GM12878 (cell line): ENCODE measurements at regions not wholly inside any gene's neighbourhood (a gene's known extent, or its start where the extent isn't known, plus 50 kb on each side); places are given as distances from the start of the nearest gene placed in this dataset.
A peak's percentile ranks its signal among the peaks of the same experiment; 100 is the strongest.

ENCODE experiments used
- ATAC-seq: fragments of 200-7000 bp; cut with Tn5 transposase; 3 replicates; pipeline ENCODE4 v1.9.1; 2020; ENCODE audit warnings: mild to moderate bottlenecking, moderate library complexity
- BruUV-seq: library from RNA; stranded (reverse); fragments of 400-500 nt; replicated peaks from 2 replicates; lab custom pipeline; 2021; lab: Mats Ljungman, UMichigan
- CTCF ChIA-PET: fragments of 300-600 bp; sonication (Branson Sonifier 250); formaldehyde crosslinking; extraction: SDS; loops from one replicate; lab custom pipeline; 2021; ENCODE audit warnings: inconsistent platforms; lab: Yijun Ruan, JAX
- POLR2A ChIA-PET: fragments of 350-600 bp; formaldehyde crosslinking; extraction: SDS; loops from one replicate; lab custom pipeline; 2021; ENCODE audit warnings: inconsistent platforms; lab: Charles Lee
- RAD21 ChIA-PET: fragments of 300-600 bp; sonication (Branson Sonifier 250); formaldehyde crosslinking; loops from one replicate; lab custom pipeline; 2023; ENCODE audit warnings: antibody characterized with exemption; ENCODE audit not compliant: unreplicated experiment; lab: Charles Lee
- SMC1A ChIA-PET: fragments of 300-600 bp; sonication (Branson Sonifier 250); formaldehyde crosslinking; loops from one replicate; lab custom pipeline; 2023; ENCODE audit not compliant: unreplicated experiment, uncharacterized antibody; lab: Charles Lee
- DNase-seq: peaks from one replicate; pipeline ENCODE4 v3.0.0-alpha.2; 2011; ENCODE audit warnings: low read depth, low spot score
- FAIRE-seq: peaks from 3 replicates; lab custom pipeline; 2011; peaks lifted over from hg19 to GRCh38; lab: Jason Lieb, UNC
- H2AFZ ChIP-seq: 2 replicates; pipeline ENCODE4 v1.6.0; 2011; ENCODE audit warnings: low read depth, low read length, control low read depth; ENCODE audit not compliant: control insufficient read depth
- H3K27ac ChIP-seq: 2 replicates; pipeline ENCODE4 v1.5.1; 2011; ENCODE audit warnings: control low read depth; ENCODE audit not compliant: control insufficient read depth, insufficient read depth
- H3K27me3 ChIP-seq, 2 experiments: replicated peaks in 1 of 2; 2 replicates each; pipeline versions ENCODE4 v1.6.0 to v1.6.1; 2011; ENCODE audit warnings: low read length in 1 of 2; ENCODE audit not compliant: control insufficient read depth in 2 of 2, insufficient read depth in 2 of 2
- H3K36me3 ChIP-seq, 2 experiments: 2 replicates each; pipeline ENCODE4 v1.5.1; 2011; ENCODE audit warnings: low read length in 1 of 2; ENCODE audit not compliant: control insufficient read depth in 2 of 2, insufficient read depth in 2 of 2
- H3K4me1 ChIP-seq: 2 replicates; pipeline ENCODE4 v1.6.1; 2011; ENCODE audit warnings: mild to moderate bottlenecking, low read length, moderate library complexity, mixed read lengths; ENCODE audit not compliant: control insufficient read depth, insufficient read depth
- H3K4me2 ChIP-seq: 2 replicates; pipeline ENCODE4 v1.6.0; 2011; ENCODE audit warnings: control low read depth; ENCODE audit not compliant: control insufficient read depth, insufficient read depth
- H3K4me3 ChIP-seq: fragments of 200-600 bp; sonication (generic); 2 replicates; pipeline ENCODE4 v1.5.1; 2016
- H3K79me2 ChIP-seq: 2 replicates; pipeline ENCODE4 v1.6.0; 2011; ENCODE audit warnings: low read length; ENCODE audit not compliant: control insufficient read depth, insufficient read depth
- H3K9ac ChIP-seq: 2 replicates; pipeline ENCODE4 v1.8.0; 2011; ENCODE audit warnings: low read length, control low read depth, mixed read lengths; ENCODE audit not compliant: control insufficient read depth, insufficient read depth
- H3K9me3 ChIP-seq: replicated peaks from 3 replicates; pipeline ENCODE4 v1.5.1; 2011; ENCODE audit warnings: mild to moderate bottlenecking, low read length; ENCODE audit not compliant: control insufficient read depth, insufficient read depth
- H4K20me1 ChIP-seq: 2 replicates; pipeline ENCODE4 v1.6.0; 2011; ENCODE audit not compliant: control insufficient read depth, insufficient read depth
- CBFB ChIP-seq: IDR thresholded peaks from 2 replicates; pipeline ENCODE4 v1.6.1; 2016; ENCODE audit warnings: antibody characterized with exemption, low read depth
- CREB1 ChIP-seq: IDR thresholded peaks from 2 replicates; pipeline ENCODE4 v1.6.1; 2012; ENCODE audit warnings: low read depth, mild to moderate bottlenecking, inconsistent platforms
- E2F4 ChIP-seq: IDR thresholded peaks from 2 replicates; pipeline ENCODE4 v1.6.1; 2012; ENCODE audit warnings: low read depth, low read length, improper control_type of control experiment
- ETV6 ChIP-seq, 2 experiments: fragments of 450-650 bp in 1 of 2; IDR thresholded peaks in 1 of 2; conservative IDR thresholded peaks in 1 of 2; 2 replicates each; pipeline ENCODE4 v1.6.1; 2014; ENCODE audit warnings: antibody characterized with exemption in 1 of 2, borderline replicate concordance in 1 of 2, low read depth in 1 of 2, mild to moderate bottlenecking in 1 of 2, moderate library complexity in 1 of 2
- GABPA ChIP-seq: IDR thresholded peaks from 2 replicates; pipeline ENCODE4 v1.6.1; 2014; ENCODE audit warnings: antibody characterized with exemption, low read depth, mild to moderate bottlenecking, inconsistent platforms
- GATAD2B ChIP-seq: fragments of 450-650 bp; conservative IDR thresholded peaks from 2 replicates; pipeline ENCODE4 v1.6.1; 2017; ENCODE audit warnings: low read depth, mild to moderate bottlenecking, moderate library complexity
- IKZF2 ChIP-seq, 2 experiments: fragments of 450-650 bp; IDR thresholded peaks; 2 replicates each; pipeline ENCODE4 v1.6.1; 2017; ENCODE audit warnings: mild to moderate bottlenecking in 2 of 2, moderate library complexity in 2 of 2
- LARP7 ChIP-seq: fragments of 450-650 bp; IDR thresholded peaks from 2 replicates; pipeline ENCODE4 v1.6.1; 2017; ENCODE audit warnings: mild to moderate bottlenecking
- STAT3 ChIP-seq: IDR thresholded peaks from 2 replicates; pipeline ENCODE4 v1.6.1; 2011; ENCODE audit warnings: low read depth, low read length, improper control_type of control experiment
- USF1 ChIP-seq: IDR thresholded peaks from 2 replicates; pipeline ENCODE4 v1.6.1; 2011; ENCODE audit warnings: borderline replicate concordance, low read depth, mild to moderate bottlenecking, moderate library complexity, mixed read lengths, low read length; ENCODE audit not compliant: insufficient read depth; ENCODE audit errors: extremely low read length
- ZNF622 ChIP-seq: fragments of 450-650 bp; IDR thresholded peaks from 2 replicates; pipeline ENCODE4 v1.6.1; 2017; ENCODE audit warnings: mild to moderate bottlenecking, inconsistent platforms
- WGBS: methylation state at CpG from one replicate; pipeline ENCODE4 v1.1.6; 2016; ENCODE audit warnings: low lambda C conversion rate; ENCODE audit not compliant: insufficient replicate concordance, insufficient coverage; ENCODE audit errors: missing lambda C conversion rate; 5-methylcytosine and 5-hydroxymethylcytosine counted together
- in situ Hi-C: fragments of 300-500 bp; cut with MboI; formaldehyde crosslinking; loops from 9 replicates; pipeline ENCODE4 v1.14.3; 2018; ENCODE audit warnings: mixed read lengths
- intact Hi-C: fragments of 100-400 bp; cut with micrococcal nuclease; formaldehyde crosslinking; loops from one replicate; pipeline ENCODE4 v1.14.2; 2022; ENCODE audit not compliant: unreplicated experiment

GRCh38 chr9:82552784-82553183 lies 510.2 kb downstream of the RASEF start:
- Histone ChIP-seq H3K4me1 (no peaks in the 10 kb centered on the region), H2AFZ (no peak overlapping the region), H3K27ac (no peak overlapping the region), H3K9me3 (no peaks in the 10 kb centered on the region), H3K36me3 (no peaks in the 10 kb centered on the region), H3K27me3 (no peaks in the 10 kb centered on the region), H3K9ac (no peak overlapping the region), H4K20me1 (no peaks in the 10 kb centered on the region), H3K79me2 (no peaks in the 10 kb centered on the region), H3K4me3 (no peak overlapping the region), H3K4me2 (no peak overlapping the region)
- FAIRE-seq (no peak), ATAC-seq (no peak), DNase-seq (no peak)
- ChIA-PET SMC1A (no interaction called here), POLR2A (no interaction called here), RAD21 (no interaction called here), CTCF (no interaction called here)
- in situ Hi-C loops: no loop called here
- BruUV-seq: no TSS peak
- no peak for TF ChIP-seq IKZF2 (IDR thresholded peaks at IDR 0.05)
- intact Hi-C loops: no loop called here
- 0% methylated on average over 2 of the region's 2 CpGs for WGBS

- Histone ChIP-seq H3K4me2 (no peak overlapping the region), H3K9me3 (no peaks in the 10 kb centered on the region), H3K9ac (no peak overlapping the region), H3K27ac (no peak overlapping the region), H3K27me3 (no peaks in the 10 kb centered on the region), H3K79me2 (no peaks in the 10 kb centered on the region), H3K36me3 (no peaks in the 10 kb centered on the region), H3K4me1 (no peaks in the 10 kb centered on the region), H4K20me1 (no peaks in the 10 kb centered on the region), H2AFZ (no peak overlapping the region), H3K4me3 (no peak overlapping the region)
- 36% methylated on average over 8 of the region's 8 CpGs for WGBS
- ATAC-seq (0 out of 3 replicates have a peak, but pooled peaks have one; percentile 35), FAIRE-seq (no peak), DNase-seq (no peak)
- intact Hi-C loops (no loop called here), in situ Hi-C loops (no loop called here)
- SMC1A ChIA-PET: no interaction called here
- CTCF ChIA-PET: interaction anchor here (1.4 kb wide), 1 partner anchor 53 kb away, joined by 3 read pairs; no protein-coding TSS in a partner anchor
- POLR2A ChIA-PET: no interaction called here
- RAD21 ChIA-PET: no interaction called here
- BruUV-seq: no TSS peak
- TF ChIP-seq GATAD2B: no peak
- no peak for TF ChIP-seq LARP7
- no peak for TF ChIP-seq ETV6 (conservative IDR thresholded peaks at IDR 0.05 in 1 of 2, IDR thresholded peaks at IDR 0.05 in 1 of 2; ENCODE audit: borderline replicate concordance in 1 of 2, low read depth in 1 of 2)
- no peak for TF ChIP-seq CBFB
- no peak for TF ChIP-seq USF1
- TF ChIP-seq ZNF622: no peak
- TF ChIP-seq GABPA: no peak
- TF ChIP-seq STAT3: no peak
- TF ChIP-seq E2F4: no peak
- no peak for TF ChIP-seq CREB1
These were observed 509.1 kb downstream of the RASEF start for GRCh38 chr9:82553654-82554366.
